ENCODE measurements at regions not wholly inside any gene's neighbourhood (a gene's known extent, or its start where the extent isn't known, plus 50 kb on each side); places are given as distances from the start of the nearest gene placed in this dataset.

- TF ChIP-seq CTCF (IDR thresholded peaks at IDR 0.05), result peak; percentile 57
- no peak for TF ChIP-seq NFIC (IDR thresholded peaks at IDR 0.05; ENCODE audit: borderline replicate concordance)
Measured at GRCh38 chr18:42274488-42275137, 319.6 kb downstream of the PIK3C3 start (continued).

GRCh38 chr18:42275138-42275535 lies 320.1 kb downstream of the PIK3C3 start:
- H3K4me3 ChIP-seq (ENCODE audit: low read depth in 2 of 2, low read length in 1 of 2), result no peak overlapping the region
- TF ChIP-seq JUND (IDR thresholded peaks at IDR 0.05), result no peak
- TF ChIP-seq USF2 (IDR thresholded peaks at IDR 0.05; ENCODE audit: borderline replicate concordance, low read depth, low read length), result no peak
- no peak for TF ChIP-seq ZBTB33 (IDR thresholded peaks at IDR 0.05; ENCODE audit: borderline replicate concordance, low read depth)
- TF ChIP-seq MAX (IDR thresholded peaks at IDR 0.05; ENCODE audit: low read depth), result no peak
- TF ChIP-seq EZH2phosphoT487 (IDR thresholded peaks at IDR 0.05; ENCODE audit: borderline replicate concordance, low read depth), result no peak
- no peak for TF ChIP-seq TAF1 (IDR thresholded peaks at IDR 0.05; ENCODE audit: borderline replicate concordance, low read depth, low read length)
- TF ChIP-seq GATA2 (CRISPR knock-in tag; IDR thresholded peaks at IDR 0.05), result no peak
- TF ChIP-seq RCOR1 (IDR thresholded peaks at IDR 0.05; ENCODE audit: low read length), result no peak
- no peak for TF ChIP-seq SIN3A (IDR thresholded peaks at IDR 0.05; ENCODE audit: borderline replicate concordance, low read depth, low read length)
- no peak for TF ChIP-seq RAD21 (IDR thresholded peaks at IDR 0.05; ENCODE audit: low read length)
- no peak for TF ChIP-seq NFIC (IDR thresholded peaks at IDR 0.05; ENCODE audit: borderline replicate concordance)
- no peak for TF ChIP-seq PBX3 (IDR thresholded peaks at IDR 0.05)
- ChIA-PET CTCF (interaction anchor here (0.6 to 7.9 kb wide), 9 partner anchors 13 to 1297 kb away, joined by 3 to 78 read pairs (median 4); no protein-coding TSS in a partner anchor), POLR2A (no interaction called here)
- no peaks in the 10 kb centered on the region for H3K79me2 ChIP-seq (ENCODE audit: insufficient read depth)
- no peak overlapping the region for H3K9ac ChIP-seq
- no peaks in the 10 kb centered on the region for H3K36me3 ChIP-seq (replicated peaks in 1 of 2; ENCODE audit: control insufficient read depth in 1 of 2, insufficient read depth in 2 of 2, low read length in 1 of 2)
- H3K9me3 ChIP-seq, result no peaks in the 10 kb centered on the region
- H4K20me1 ChIP-seq (ENCODE audit: insufficient read depth), result no peaks in the 10 kb centered on the region
- H3K27ac ChIP-seq (ENCODE audit: low read depth in 2 of 2, low read length in 1 of 2), result no peak overlapping the region
- no peaks in the 10 kb centered on the region for H3K27me3 ChIP-seq (ENCODE audit: insufficient read depth)
- no peak overlapping the region for H2AFZ ChIP-seq (ENCODE audit: low read depth)
- peaks cover 2% of the 10 kb centered on the region for H3F3A ChIP-seq (replicated peaks; ENCODE audit: insufficient read depth)
- peaks cover 0 to 3% of the 10 kb centered on the region in 2 experiments; a peak in 1 of 4 replicates for H3K4me1 ChIP-seq (ENCODE audit: control insufficient read depth in 1 of 2, insufficient read depth in 2 of 2, low read depth in 1 of 2, low read length in 1 of 2)
- no peaks in the 10 kb centered on the region for H3K9me2 ChIP-seq
- WGBS (ENCODE audit: low lambda C conversion rate), result 62% methylated on average over 2 of the region's 2 CpGs
- no peak overlapping the region for H3K4me2 ChIP-seq
- DNase-seq, result no peak
